ENCODE measurements at regions not wholly inside any gene's neighbourhood (a gene's known extent, or its start where the extent isn't known, plus 50 kb on each side); places are given as distances from the start of the nearest gene placed in this dataset.
"Not testable (repeated sequence)": the region's sequence is repeated elsewhere in the genome, so short reads cannot be mapped to it uniquely, and the experiment has no call there.

DNA sequence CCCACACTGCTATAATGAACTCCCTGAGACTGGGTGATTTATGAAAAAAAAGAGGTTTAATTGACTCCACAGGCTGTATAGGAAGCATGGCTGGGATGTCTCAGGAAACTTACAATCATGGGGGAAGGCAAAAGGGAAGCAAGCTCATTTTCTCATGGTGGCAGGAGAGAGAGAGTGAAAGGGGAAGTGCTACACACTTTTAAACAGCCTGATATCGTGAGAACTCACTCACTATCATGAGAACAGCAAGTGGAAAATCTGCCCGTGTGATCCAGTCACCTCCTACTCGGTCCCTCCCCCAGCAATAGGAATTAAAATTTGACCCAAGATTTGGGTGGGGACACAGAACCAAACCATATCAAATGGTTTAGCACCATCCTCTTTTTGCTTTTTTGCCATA, 116.6 kb upstream of the CEP162 start:
- DNase-seq, result no peak

- no peak for DNase-seq
Measured at GRCh38 chr6:84340422-84340821, 113.0 kb upstream of the CEP162 start.

DNA sequence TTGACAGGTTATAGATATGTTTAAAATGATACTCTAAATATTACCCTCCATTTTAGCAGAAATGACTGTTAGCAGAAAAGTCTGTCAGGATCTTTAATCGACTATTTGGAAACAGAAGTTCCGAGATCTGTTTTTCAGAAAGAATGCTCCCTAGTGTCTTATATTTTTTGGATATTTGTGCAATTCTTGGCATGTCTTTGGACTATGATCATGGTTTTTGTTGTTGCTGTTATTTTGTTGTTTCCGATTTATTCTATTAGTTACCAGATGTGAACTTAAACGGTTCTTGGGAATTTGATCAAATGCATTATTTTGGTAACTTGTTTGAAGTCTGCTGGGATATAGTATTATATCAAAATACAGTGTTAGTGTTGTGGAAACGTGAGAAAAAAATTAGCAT, 106.4 kb upstream of the CEP162 start:
- no peak for DNase-seq

DNA sequence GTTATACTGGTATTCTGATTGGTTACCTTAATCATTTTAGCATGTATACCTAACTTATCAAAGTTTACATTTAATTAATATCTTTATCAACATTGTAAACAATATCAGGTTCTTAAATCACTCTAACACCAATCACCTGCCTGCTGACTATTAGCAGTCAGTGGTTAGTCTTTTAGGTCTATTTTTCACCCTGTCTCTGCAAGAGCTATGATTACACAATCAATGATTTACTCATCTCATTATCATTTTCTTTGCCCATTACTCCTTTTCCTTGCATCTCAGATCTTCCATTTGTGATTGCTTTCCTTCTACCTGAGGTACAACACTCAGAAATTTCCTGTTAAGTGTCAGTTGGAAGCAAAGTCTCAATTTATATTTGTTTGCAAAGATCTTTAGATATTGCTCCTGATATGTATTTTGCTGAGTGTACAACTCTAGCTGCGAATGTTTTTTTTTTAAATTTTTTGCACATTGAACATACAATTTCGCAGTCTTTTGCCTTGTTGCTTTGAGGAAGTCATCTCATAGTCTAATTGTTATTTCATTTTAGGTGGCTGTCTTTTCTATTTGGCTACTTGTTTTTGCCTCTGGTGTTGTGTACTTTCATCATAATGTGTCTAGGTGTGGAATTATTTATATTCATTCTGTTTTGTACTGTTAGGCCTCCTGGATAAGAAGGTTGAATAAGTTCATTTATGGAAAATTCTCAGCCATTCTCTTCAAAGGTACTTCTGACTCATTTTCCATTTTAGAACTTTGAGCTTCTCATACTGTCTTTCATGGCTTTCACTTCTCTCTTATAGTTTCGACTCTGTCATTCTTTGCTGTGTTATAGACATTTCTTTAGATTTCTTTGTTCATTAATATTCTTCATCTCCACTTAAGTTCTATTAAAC, 104.9 kb upstream of the CEP162 start:
- no peak for DNase-seq

- no peak for DNase-seq
Measured at GRCh38 chr6:84330325-84330724, 102.9 kb upstream of the CEP162 start.

- DNase-seq, result no peak
Measured at GRCh38 chr6:84329516-84329915, 102.1 kb upstream of the CEP162 start.

GRCh38 chr6:84329077-84329476, 101.6 kb upstream of the CEP162 start:
- DNase-seq, result no peak

GRCh38 chr6:84317463-84317862, 90.0 kb upstream of the CEP162 start:
- DNase-seq, result no peak

- no peak for DNase-seq
Measured at GRCh38 chr6:84314377-84314898, 87.0 kb upstream of the CEP162 start.

- no peak for DNase-seq
Measured at GRCh38 chr6:84309336-84309735, 81.9 kb upstream of the CEP162 start.

DNA sequence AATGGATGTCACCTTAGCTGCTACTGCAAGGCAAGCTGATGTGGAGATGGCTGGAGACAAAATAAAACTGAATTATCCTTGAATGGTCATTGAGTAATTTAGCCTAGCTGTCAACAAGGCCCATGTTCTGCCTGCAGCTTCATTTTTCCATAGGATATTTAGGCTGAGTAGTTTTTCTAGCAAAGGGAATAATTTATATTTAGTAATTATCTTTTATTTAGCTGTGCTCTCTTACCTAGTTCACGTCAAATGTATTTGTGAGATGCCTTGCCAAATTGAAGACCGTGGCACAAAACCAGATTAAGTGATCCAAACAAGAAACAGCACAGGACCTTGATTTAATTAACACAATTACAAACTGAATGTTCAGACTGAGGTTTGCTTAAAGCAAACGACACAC, 77.4 kb upstream of the CEP162 start:
- DNase-seq, result no peak

GRCh38 chr6:84291033-84291432, 63.6 kb upstream of the CEP162 start:
- not testable (repeated sequence) for DNase-seq

DNA sequence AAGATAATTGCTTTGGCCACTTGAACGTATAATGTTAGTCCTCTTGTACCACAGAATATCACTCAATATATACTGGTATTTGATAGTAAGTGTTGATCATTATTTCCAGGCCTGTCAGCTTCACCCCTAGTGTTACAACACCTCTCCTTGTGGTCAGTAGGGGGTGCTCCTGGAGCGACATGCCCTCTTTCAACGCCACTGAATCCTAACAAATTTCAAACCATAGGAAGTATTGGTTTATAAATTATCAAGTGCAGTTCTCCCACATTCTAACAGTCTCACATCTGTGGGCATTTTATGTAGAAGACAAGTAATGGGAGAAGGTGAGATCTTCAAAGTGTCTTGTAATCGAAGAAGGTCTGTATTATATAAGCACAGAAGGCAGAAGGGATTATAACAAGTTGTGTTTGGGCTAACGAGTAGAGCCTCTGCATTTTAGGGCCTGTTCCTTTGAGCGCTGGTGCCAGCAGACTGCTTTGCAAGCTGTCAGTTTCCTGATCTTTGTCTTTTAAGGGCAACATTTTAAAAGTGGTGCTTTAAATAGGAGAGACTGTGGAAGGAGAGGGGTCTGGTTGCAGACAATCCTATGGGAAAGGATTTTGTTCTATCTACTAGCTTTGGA, 57.1 kb upstream of the CEP162 start:
- DNase-seq, result no peak

- no peak for DNase-seq
Measured at GRCh38 chr6:84282550-84282949, 55.1 kb upstream of the CEP162 start.

GRCh38 chr6:84280639-84281038, 53.2 kb upstream of the CEP162 start:
- no peak for DNase-seq

GRCh38 chr6:84280030-84280429, 52.6 kb upstream of the CEP162 start:
- no peak for DNase-seq

DNA sequence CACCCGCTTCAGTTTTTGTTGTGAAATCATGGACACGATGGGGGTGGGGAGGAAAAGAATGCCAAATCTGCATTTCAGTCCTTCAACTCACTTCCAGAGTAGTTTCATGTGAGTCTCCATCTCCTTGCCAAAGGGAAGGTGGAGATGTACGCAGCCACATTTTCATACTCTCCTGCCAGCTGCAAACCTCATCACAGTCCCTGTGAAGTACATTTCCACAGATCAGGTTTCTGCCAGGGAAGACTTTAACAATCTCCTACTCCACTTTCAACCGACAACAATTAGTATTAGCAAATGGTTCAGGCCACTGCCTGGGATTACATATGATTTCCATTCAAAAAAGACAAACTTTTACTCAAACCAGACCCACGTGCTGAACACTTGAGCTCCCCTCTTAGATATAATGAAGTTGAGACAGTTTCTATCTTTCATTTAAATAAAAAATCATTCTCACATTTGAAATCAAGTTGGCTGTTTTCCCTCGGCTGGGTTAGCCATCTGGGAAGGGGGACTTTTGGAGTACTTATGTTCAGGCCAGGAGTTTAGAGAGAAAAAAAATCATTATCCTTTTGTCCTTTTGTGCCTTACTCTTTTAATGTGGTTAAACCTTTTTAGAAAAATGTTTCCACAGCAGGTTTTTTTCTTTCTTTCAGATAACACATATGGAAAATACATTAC, 51.0 kb upstream of the CEP162 start:
- DNase-seq, result no peak

Data from NCI-H2081 treated with DMSO at 0.1 percent for 48 hours (cell line).